ENCODE measurements at regions not wholly inside any gene's neighbourhood (a gene's known extent, or its start where the extent isn't known, plus 50 kb on each side); places are given as distances from the start of the nearest gene placed in this dataset.
A peak's percentile ranks its signal among the peaks of the same experiment; 100 is the strongest.

- TF ChIP-seq ZNF232 (CRISPR knock-in tag; IDR thresholded peaks at IDR 0.05; ENCODE audit: borderline replicate concordance) = no peak
- no peak for TF ChIP-seq DDIT3 (CRISPR knock-in tag; IDR thresholded peaks at IDR 0.05)
- no peak for TF ChIP-seq SUZ12 (IDR thresholded peaks at IDR 0.05; ENCODE audit: low read depth, low read length)
- TF ChIP-seq, protein P1, sequence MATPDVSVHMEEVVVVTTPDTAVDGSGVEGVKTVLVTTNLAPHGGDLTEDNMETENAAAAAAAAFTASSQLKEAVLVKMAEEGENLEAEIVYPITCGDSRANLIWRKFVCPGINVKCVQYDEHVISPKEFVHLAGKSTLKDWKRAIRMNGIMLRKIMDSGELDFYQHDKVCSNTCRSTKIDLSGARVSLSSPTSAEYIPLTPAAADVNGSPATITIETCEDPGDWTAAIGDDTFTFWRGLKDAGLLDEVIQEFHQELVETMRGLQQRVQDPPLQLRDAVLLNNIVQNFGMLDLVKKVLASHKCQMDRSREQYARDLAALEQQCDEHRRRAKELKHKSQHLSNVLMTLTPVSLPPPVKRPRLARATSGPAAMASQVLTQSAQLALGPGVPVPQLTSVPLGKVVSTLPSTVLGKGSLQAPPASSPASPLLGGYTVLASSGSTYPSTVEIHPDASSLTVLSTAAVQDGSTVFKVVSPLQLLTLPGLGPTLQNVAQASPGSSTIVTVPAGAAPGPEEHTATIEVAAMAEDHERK (CRISPR knock-in tag; IDR thresholded peaks at IDR 0.05; ENCODE audit: low read depth) = no peak
- no peak for TF ChIP-seq SRSF1 (optimal IDR thresholded peaks at IDR 0.05; ENCODE audit: low read depth, low read length)
- TF ChIP-seq ZNF446 (CRISPR knock-in tag; IDR thresholded peaks at IDR 0.05) = no peak
- TF ChIP-seq ZMYM3 (CRISPR knock-in tag; IDR thresholded peaks at IDR 0.05) = peak; percentile 95
- TF ChIP-seq FOXC1 (CRISPR knock-in tag; IDR thresholded peaks at IDR 0.05; ENCODE audit: borderline replicate concordance) = peak; percentile 30; the same call in 1 of the 2 replicates
- TF ChIP-seq, protein P2, sequence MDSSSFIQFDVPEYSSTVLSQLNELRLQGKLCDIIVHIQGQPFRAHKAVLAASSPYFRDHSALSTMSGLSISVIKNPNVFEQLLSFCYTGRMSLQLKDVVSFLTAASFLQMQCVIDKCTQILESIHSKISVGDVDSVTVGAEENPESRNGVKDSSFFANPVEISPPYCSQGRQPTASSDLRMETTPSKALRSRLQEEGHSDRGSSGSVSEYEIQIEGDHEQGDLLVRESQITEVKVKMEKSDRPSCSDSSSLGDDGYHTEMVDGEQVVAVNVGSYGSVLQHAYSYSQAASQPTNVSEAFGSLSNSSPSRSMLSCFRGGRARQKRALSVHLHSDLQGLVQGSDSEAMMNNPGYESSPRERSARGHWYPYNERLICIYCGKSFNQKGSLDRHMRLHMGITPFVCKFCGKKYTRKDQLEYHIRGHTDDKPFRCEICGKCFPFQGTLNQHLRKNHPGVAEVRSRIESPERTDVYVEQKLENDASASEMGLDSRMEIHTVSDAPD (CRISPR knock-in tag; IDR thresholded peaks at IDR 0.05) = no peak
- TF ChIP-seq ZNF3 (CRISPR knock-in tag; IDR thresholded peaks at IDR 0.05) = peak; percentile 33; the same call in 1 of the 2 replicates
- 0 out of 2 replicates have a peak, but pooled peaks have one; percentile 13 for TF ChIP-seq SOX5 (CRISPR knock-in tag; IDR thresholded peaks at IDR 0.05; ENCODE audit: borderline replicate concordance)
- TF ChIP-seq, protein P3, sequence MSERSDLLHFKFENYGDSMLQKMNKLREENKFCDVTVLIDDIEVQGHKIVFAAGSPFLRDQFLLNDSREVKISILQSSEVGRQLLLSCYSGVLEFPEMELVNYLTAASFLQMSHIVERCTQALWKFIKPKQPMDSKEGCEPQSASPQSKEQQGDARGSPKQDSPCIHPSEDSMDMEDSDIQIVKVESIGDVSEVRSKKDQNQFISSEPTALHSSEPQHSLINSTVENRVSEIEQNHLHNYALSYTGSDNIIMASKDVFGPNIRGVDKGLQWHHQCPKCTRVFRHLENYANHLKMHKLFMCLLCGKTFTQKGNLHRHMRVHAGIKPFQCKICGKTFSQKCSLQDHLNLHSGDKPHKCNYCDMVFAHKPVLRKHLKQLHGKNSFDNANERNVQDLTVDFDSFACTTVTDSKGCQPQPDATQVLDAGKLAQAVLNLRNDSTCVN (CRISPR knock-in tag; IDR thresholded peaks at IDR 0.05; ENCODE audit: borderline replicate concordance) = peak; percentile 40; the same call in 1 of the 2 replicates
- no peak for TF ChIP-seq SP1 (IDR thresholded peaks at IDR 0.05)
- no peak for TF ChIP-seq SP1 (CRISPR knock-in tag; IDR thresholded peaks at IDR 0.05)
- TF ChIP-seq ZNF841 (CRISPR knock-in tag; IDR thresholded peaks at IDR 0.05; ENCODE audit: borderline replicate concordance) = no peak
- peak; percentile 44; the same call in 1 of the 2 replicates for TF ChIP-seq ZBTB38 (CRISPR knock-in tag; IDR thresholded peaks at IDR 0.05)
- TF ChIP-seq KAT7 (CRISPR knock-in tag; IDR thresholded peaks at IDR 0.05; ENCODE audit: borderline replicate concordance) = peak; percentile 37
- no peak for TF ChIP-seq ZNF564 (CRISPR knock-in tag; IDR thresholded peaks at IDR 0.05)
- TF ChIP-seq POLR2A (IDR thresholded peaks at IDR 0.05; ENCODE audit: insufficient read depth in 1 of 2, low read depth in 2 of 2, low read length in 2 of 2) = no peak
- 0 out of 2 replicates have a peak, but pooled peaks have one; percentile 35 for TF ChIP-seq ZFP82 (CRISPR knock-in tag; IDR thresholded peaks at IDR 0.05; ENCODE audit: borderline replicate concordance)
- TF ChIP-seq RELA (CRISPR knock-in tag; IDR thresholded peaks at IDR 0.05) = no peak
- no peak for TF ChIP-seq ZNF749 (CRISPR knock-in tag; IDR thresholded peaks at IDR 0.05; ENCODE audit: borderline replicate concordance)
- 0 out of 2 replicates have a peak, but pooled peaks have one; percentile 62 for TF ChIP-seq ADNP (CRISPR knock-in tag; IDR thresholded peaks at IDR 0.05)
- TF ChIP-seq ZNF660 (CRISPR knock-in tag; IDR thresholded peaks at IDR 0.05; ENCODE audit: borderline replicate concordance, low read depth) = no peak
- TF ChIP-seq XRCC5 (optimal IDR thresholded peaks at IDR 0.05; ENCODE audit: low read length) = no peak
- no peak for TF ChIP-seq ZNF20 (CRISPR knock-in tag; IDR thresholded peaks at IDR 0.05)
- no peak; the same call in 1 of the 2 replicates for TF ChIP-seq MXD4 (CRISPR knock-in tag; IDR thresholded peaks at IDR 0.05)
- no peak for TF ChIP-seq MEIS1 (CRISPR knock-in tag; IDR thresholded peaks at IDR 0.05; ENCODE audit: borderline replicate concordance)
Measured at GRCh38 chr6:11366183-11366933, 133.9 kb upstream of the NEDD9 start (continued).

All from HepG2 (cell line).